GM13977 (cell line): ENCODE measurements at regions not wholly inside any gene's neighbourhood (a gene's known extent, or its start where the extent isn't known, plus 50 kb on each side); places are given as distances from the start of the nearest gene placed in this dataset.
"Not testable (repeated sequence)": the region's sequence is repeated elsewhere in the genome, so short reads cannot be mapped to it uniquely, and the experiment has no call there.

Source experiments
- DNase-seq: peaks from one replicate; pipeline ENCODE4 v3.0.0; 2012; ENCODE audit warnings: low spot score
- CTCF ChIP-seq: IDR thresholded peaks from 2 replicates; pipeline ENCODE4 v1.5.1; 2012; ENCODE audit warnings: mild to moderate bottlenecking, control low read depth; ENCODE audit not compliant: insufficient read depth; ENCODE audit errors: extremely low read depth, missing control alignments
- in situ Hi-C: fragments of 300-500 bp; cut with MboI; formaldehyde crosslinking; loops from one replicate; pipeline ENCODE4 v1.12.0; 2022; ENCODE audit warnings: low sequenced_read_pairs, low pct_unique_long_range_greater_than_20kb, mixed read lengths, inconsistent platforms; ENCODE audit not compliant: unreplicated experiment

- TF ChIP-seq CTCF, result no peak
- in situ Hi-C loops, result no loop called here
- DNase-seq, result no peak
These were observed 513.2 kb upstream of the PHF14 start for GRCh38 chr7:10460474-10460873.

GRCh38 chr7:10463701-10464100 lies 510.0 kb upstream of the PHF14 start:
- in situ Hi-C loops, result no loop called here
- no peak for DNase-seq
- TF ChIP-seq CTCF, result no peak

GRCh38 chr7:10465536-10465935 lies 508.1 kb upstream of the PHF14 start:
- in situ Hi-C loops, DNase-seq: not testable (repeated sequence)

- TF ChIP-seq CTCF, result no peak
- no peak for DNase-seq
- in situ Hi-C loops, result no loop called here
These were observed 504.8 kb upstream of the PHF14 start for GRCh38 chr7:10468908-10469307.

GRCh38 chr7:10469476-10469875 lies 504.2 kb upstream of the PHF14 start:
- no peak for DNase-seq
- in situ Hi-C loops, result no loop called here

GRCh38 chr7:10471280-10472058 lies 502.2 kb upstream of the PHF14 start:
- TF ChIP-seq CTCF, result no peak
- DNase-seq, result no peak
- in situ Hi-C loops, result no loop called here

More at GRCh38 chr7:10469476-10469875, 504.2 kb upstream of the PHF14 start:
- no peak for TF ChIP-seq CTCF

- no peak for TF ChIP-seq CTCF
- DNase-seq, result no peak
- in situ Hi-C loops, result no loop called here
These were observed 501.6 kb upstream of the PHF14 start for GRCh38 chr7:10472115-10472514.
